Endothelial cell of umbilical vein (primary cell): ENCODE measurements at regions not wholly inside any gene's neighbourhood (a gene's known extent, or its start where the extent isn't known, plus 50 kb on each side); places are given as distances from the start of the nearest gene placed in this dataset.

Experiments used
- CTCF ChIP-seq, 2 donors: IDR thresholded peaks; 1 replicate in 1 of 2; 2 replicates in 1 of 2; pipeline ENCODE4 v1.5.1; 2011; ENCODE audit warnings: low read length in 2 of 2, mild to moderate bottlenecking in 2 of 2, moderate library complexity in 2 of 2, control low read depth in 1 of 2, inconsistent platforms in 1 of 2, low read depth in 1 of 2; ENCODE audit not compliant: insufficient read depth in 1 of 2; ENCODE audit errors: extremely low read depth in 1 of 2
- POLR2A ChIP-seq: IDR thresholded peaks from 2 replicates; pipeline ENCODE4 v1.6.1; 2012; ENCODE audit warnings: low read depth, mild to moderate bottlenecking, control low read depth, low read length

- no peak for TF ChIP-seq CTCF (IDR thresholded peaks at IDR 0.05; ENCODE audit: extremely low read depth in 1 of 2, insufficient read depth in 1 of 2, low read depth in 1 of 2, low read length in 2 of 2)
- no peak for TF ChIP-seq POLR2A
These were observed 2701.7 kb downstream of the PCDH7 start for GRCh38 chr4:33421887-33422286.
